HEK293 (cell line): ENCODE measurements at regions not wholly inside any gene's neighbourhood (a gene's known extent, or its start where the extent isn't known, plus 50 kb on each side); places are given as distances from the start of the nearest gene placed in this dataset.
A peak's percentile ranks its signal among the peaks of the same experiment; 100 is the strongest.

ENCODE experiments used
- CTCF ChIA-PET: fragments of 350-600 bp; formaldehyde crosslinking; extraction: SDS; loops from one replicate; lab custom pipeline; 2021; ENCODE audit warnings: antibody characterized with exemption; lab: Yijun Ruan, JAX
- POLR2A ChIA-PET: fragments of 300-600 bp; formaldehyde crosslinking; extraction: SDS; loops from one replicate; lab custom pipeline; 2020; ENCODE audit warnings: antibody characterized with exemption, inconsistent platforms; lab: Yijun Ruan, JAX
- H3K27ac ChIP-seq: fragments of 200-500 bp; sonication (Bioruptor generic); 2 replicates; pipeline ENCODE4 v1.5.1; 2014; ENCODE audit warnings: low read depth, low read length, control low read depth, inconsistent platforms; ENCODE audit errors: extremely low read depth
- H3K36me3 ChIP-seq, 2 experiments: fragments of 200-500 bp in 1 of 2; sonication (Bioruptor generic) in 1 of 2; 1 replicate in 1 of 2; 2 replicates in 1 of 2; pipeline ENCODE4 v1.5.1; 2014 to 2017; ENCODE audit warnings: inconsistent platforms in 2 of 2, low read length in 2 of 2; ENCODE audit not compliant: control insufficient read depth in 2 of 2, insufficient read depth in 1 of 2
- H3K4me1 ChIP-seq: fragments of 200-500 bp; sonication (Bioruptor generic); 2 replicates; pipeline ENCODE4 v1.5.1; 2014; ENCODE audit warnings: mild to moderate bottlenecking, low read length, inconsistent platforms; ENCODE audit not compliant: control insufficient read depth, insufficient read depth
- H3K4me3 ChIP-seq: 2 replicates; pipeline ENCODE4 v1.5.1; 2011; ENCODE audit warnings: low read depth, mild to moderate bottlenecking, control low read depth, low read length, moderate library complexity
- H3K9me3 ChIP-seq: fragments of 200-500 bp; sonication (Bioruptor generic); 2 replicates; pipeline ENCODE4 v1.5.1; 2014; ENCODE audit warnings: low read depth, low read length, inconsistent platforms; ENCODE audit not compliant: control insufficient read depth, insufficient read depth
- HOXD13 ChIP-seq: sonication (generic); formaldehyde crosslinking; IDR thresholded peaks from 2 replicates; pipeline ENCODE4 v1.8.0; 2022; ENCODE audit warnings: missing genetic modification reagents, borderline replicate concordance
- KLF16 ChIP-seq: fragments of 450-650 bp; formaldehyde crosslinking; IDR thresholded peaks from 2 replicates; pipeline ENCODE4 v1.5.1; 2017; ENCODE audit warnings: missing biosample characterization, missing genetic modification characterization
- MZF1 ChIP-seq: fragments of 450-650 bp; formaldehyde crosslinking; IDR thresholded peaks from 2 replicates; pipeline ENCODE4 v1.5.1; 2017; ENCODE audit warnings: missing biosample characterization, missing genetic modification characterization, borderline replicate concordance
- OVOL3 ChIP-seq: fragments of 450-650 bp; formaldehyde crosslinking; IDR thresholded peaks from 2 replicates; pipeline ENCODE4 v1.5.1; 2016; ENCODE audit warnings: missing biosample characterization, missing genetic modification characterization
- RBAK ChIP-seq: fragments of 450-650 bp; formaldehyde crosslinking; IDR thresholded peaks from 2 replicates; pipeline ENCODE4 v1.5.1; 2016; ENCODE audit warnings: missing biosample characterization, missing genetic modification characterization
- REST ChIP-seq: fragments of 450-650 bp; formaldehyde crosslinking; IDR thresholded peaks from 2 replicates; pipeline ENCODE4 v1.5.1; 2016; ENCODE audit warnings: missing biosample characterization, missing genetic modification characterization
- SALL2 ChIP-seq: fragments of 450-650 bp; formaldehyde crosslinking; IDR thresholded peaks from 2 replicates; pipeline ENCODE4 v1.5.0; 2017; ENCODE audit warnings: missing biosample characterization, mild to moderate bottlenecking, missing genetic modification characterization, borderline replicate concordance
- SCRT2 ChIP-seq: fragments of 450-650 bp; formaldehyde crosslinking; IDR thresholded peaks from 2 replicates; pipeline ENCODE4 v1.5.1; 2016; ENCODE audit warnings: missing biosample characterization, missing genetic modification characterization
- SP7 ChIP-seq: fragments of 450-650 bp; formaldehyde crosslinking; IDR thresholded peaks from 2 replicates; pipeline ENCODE4 v1.5.1; 2016; ENCODE audit warnings: missing biosample characterization, missing genetic modification characterization
- ZBTB20 ChIP-seq: fragments of 450-650 bp; formaldehyde crosslinking; IDR thresholded peaks from 2 replicates; pipeline ENCODE4 v1.5.1; 2016; ENCODE audit warnings: missing biosample characterization, missing genetic modification characterization
- ZBTB48 ChIP-seq: fragments of 450-650 bp; formaldehyde crosslinking; IDR thresholded peaks from 2 replicates; pipeline ENCODE4 v1.5.1; 2016; ENCODE audit warnings: missing biosample characterization, missing genetic modification characterization
- ZEB2 ChIP-seq: fragments of 450-650 bp; formaldehyde crosslinking; IDR thresholded peaks from 2 replicates; pipeline ENCODE4 v1.5.1; 2016; ENCODE audit warnings: missing biosample characterization, missing genetic modification characterization
- ZFP37 ChIP-seq: fragments of 450-650 bp; formaldehyde crosslinking; IDR thresholded peaks from 2 replicates; pipeline ENCODE4 v1.5.1; 2016; ENCODE audit warnings: missing biosample characterization, missing genetic modification characterization
- ZNF169 ChIP-seq: fragments of 450-650 bp; formaldehyde crosslinking; IDR thresholded peaks from 2 replicates; pipeline ENCODE4 v1.5.1; 2016; ENCODE audit warnings: missing biosample characterization, missing genetic modification characterization
- ZNF18 ChIP-seq: fragments of 450-650 bp; formaldehyde crosslinking; IDR thresholded peaks from 2 replicates; pipeline ENCODE4 v1.5.1; 2016; ENCODE audit warnings: missing biosample characterization, missing genetic modification characterization
- ZNF211 ChIP-seq: fragments of 450-650 bp; formaldehyde crosslinking; IDR thresholded peaks from 2 replicates; pipeline ENCODE4 v1.5.1; 2016; ENCODE audit warnings: low read depth, missing biosample characterization, missing genetic modification characterization
- ZNF214 ChIP-seq: fragments of 450-650 bp; formaldehyde crosslinking; IDR thresholded peaks from 2 replicates; pipeline ENCODE4 v1.5.1; 2017; ENCODE audit warnings: missing biosample characterization, mild to moderate bottlenecking, missing genetic modification characterization, borderline replicate concordance
- ZNF23 ChIP-seq: fragments of 450-650 bp; formaldehyde crosslinking; IDR thresholded peaks from 2 replicates; pipeline ENCODE4 v1.5.1; 2016; ENCODE audit warnings: missing biosample characterization, missing genetic modification characterization, borderline replicate concordance
- ZNF266 ChIP-seq: fragments of 450-650 bp; formaldehyde crosslinking; IDR thresholded peaks from 2 replicates; pipeline ENCODE4 v1.5.1; 2016; ENCODE audit warnings: missing biosample characterization, missing genetic modification characterization, low read depth
- ZNF398 ChIP-seq: fragments of 450-650 bp; formaldehyde crosslinking; IDR thresholded peaks from 2 replicates; pipeline ENCODE4 v1.5.1; 2017; ENCODE audit warnings: missing biosample characterization, missing genetic modification characterization
- ZNF707 ChIP-seq: fragments of 450-650 bp; formaldehyde crosslinking; IDR thresholded peaks from 2 replicates; pipeline ENCODE4 v1.5.1; 2016; ENCODE audit warnings: missing biosample characterization, missing genetic modification characterization
- ZNF768 ChIP-seq: fragments of 450-650 bp; formaldehyde crosslinking; IDR thresholded peaks from 2 replicates; pipeline ENCODE4 v1.5.1; 2018; ENCODE audit warnings: missing biosample characterization, mild to moderate bottlenecking, missing genetic modification characterization
- ZNF792 ChIP-seq: fragments of 450-650 bp; formaldehyde crosslinking; IDR thresholded peaks from 2 replicates; pipeline ENCODE4 v1.5.1; 2016; ENCODE audit warnings: missing biosample characterization, missing genetic modification characterization
- ZSCAN23 ChIP-seq: fragments of 450-650 bp; formaldehyde crosslinking; IDR thresholded peaks from 2 replicates; pipeline ENCODE4 v1.5.1; 2016; ENCODE audit warnings: missing biosample characterization, missing genetic modification characterization
- TF ChIP-seq, protein P1 (sequence below): fragments of 450-650 bp; formaldehyde crosslinking; IDR thresholded peaks from 2 replicates; pipeline ENCODE4 v1.5.1; 2016; ENCODE audit warnings: missing biosample characterization, missing genetic modification characterization
- TF ChIP-seq, protein P2 (sequence below): fragments of 450-650 bp; formaldehyde crosslinking; IDR thresholded peaks from 2 replicates; pipeline ENCODE4 v1.5.1; 2017; ENCODE audit warnings: missing biosample characterization, missing genetic modification characterization

DNA sequence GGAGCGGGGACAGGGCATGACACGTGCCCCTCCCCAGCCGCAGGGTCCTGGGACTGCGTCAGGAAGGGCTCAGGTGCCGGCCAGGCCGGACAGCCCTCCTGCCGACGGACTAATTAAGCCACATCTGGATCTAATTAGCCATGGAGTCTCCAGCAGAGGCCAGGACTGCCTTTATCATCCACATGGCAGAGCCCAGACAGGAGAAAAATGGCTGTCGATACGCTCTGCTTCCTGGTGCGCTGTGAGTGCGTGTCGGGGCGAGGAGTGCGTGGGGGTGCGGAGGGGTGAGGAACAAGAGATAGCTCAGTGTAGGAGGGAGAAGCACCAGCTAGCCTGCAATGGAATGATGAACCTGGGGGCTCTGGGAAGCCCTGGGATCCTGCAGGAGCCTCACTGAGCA is 218.8 kb downstream of the IRF8 start:
- CTCF ChIA-PET = no interaction called here

GRCh38 chr16:86118467-86119307 is 219.7 kb downstream of the IRF8 start:
- CTCF ChIA-PET = interaction anchor here (0.8 kb wide), 1 partner anchor 11 kb away, joined by 3 read pairs; no protein-coding TSS in a partner anchor
- POLR2A ChIA-PET = no interaction called here
- H3K4me1 ChIP-seq = no peaks in the 10 kb centered on the region
- H3K4me3 ChIP-seq = no peak overlapping the region
- H3K9me3 ChIP-seq = no peaks in the 10 kb centered on the region
- no peaks in the 10 kb centered on the region for H3K36me3 ChIP-seq
- H3K27ac ChIP-seq = no peak overlapping the region
- TF ChIP-seq, protein P1, sequence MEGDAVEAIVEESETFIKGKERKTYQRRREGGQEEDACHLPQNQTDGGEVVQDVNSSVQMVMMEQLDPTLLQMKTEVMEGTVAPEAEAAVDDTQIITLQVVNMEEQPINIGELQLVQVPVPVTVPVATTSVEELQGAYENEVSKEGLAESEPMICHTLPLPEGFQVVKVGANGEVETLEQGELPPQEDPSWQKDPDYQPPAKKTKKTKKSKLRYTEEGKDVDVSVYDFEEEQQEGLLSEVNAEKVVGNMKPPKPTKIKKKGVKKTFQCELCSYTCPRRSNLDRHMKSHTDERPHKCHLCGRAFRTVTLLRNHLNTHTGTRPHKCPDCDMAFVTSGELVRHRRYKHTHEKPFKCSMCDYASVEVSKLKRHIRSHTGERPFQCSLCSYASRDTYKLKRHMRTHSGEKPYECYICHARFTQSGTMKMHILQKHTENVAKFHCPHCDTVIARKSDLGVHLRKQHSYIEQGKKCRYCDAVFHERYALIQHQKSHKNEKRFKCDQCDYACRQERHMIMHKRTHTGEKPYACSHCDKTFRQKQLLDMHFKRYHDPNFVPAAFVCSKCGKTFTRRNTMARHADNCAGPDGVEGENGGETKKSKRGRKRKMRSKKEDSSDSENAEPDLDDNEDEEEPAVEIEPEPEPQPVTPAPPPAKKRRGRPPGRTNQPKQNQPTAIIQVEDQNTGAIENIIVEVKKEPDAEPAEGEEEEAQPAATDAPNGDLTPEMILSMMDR (tag by site-specific recombination) = no peak
- TF ChIP-seq RBAK (no peak), KLF16 (tag by site-specific recombination) (no peak), ZNF398 (no peak), REST (no peak), ZNF707 (tag by site-specific recombination) (no peak), ZBTB48 (tag by site-specific recombination) (no peak), SP7 (tag by site-specific recombination) (peak; percentile 71), ZSCAN23 (tag by site-specific recombination) (no peak), HOXD13 (CRISPR knock-in tag) (no peak), ZNF23 (no peak), ZNF768 (tag by site-specific recombination) (0 out of 2 replicates have a peak, but pooled peaks have one; percentile 28), ZNF169 (tag by site-specific recombination) (no peak), ZBTB20 (tag by site-specific recombination) (peak; percentile 68; the same call in 1 of the 2 replicates), OVOL3 (tag by site-specific recombination) (no peak), ZNF18 (no peak), ZNF211 (tag by site-specific recombination) (no peak), ZNF792 (tag by site-specific recombination) (no peak), SCRT2 (tag by site-specific recombination) (no peak), ZNF266 (tag by site-specific recombination) (no peak), MZF1 (no peak)
- TF ChIP-seq, protein P2, sequence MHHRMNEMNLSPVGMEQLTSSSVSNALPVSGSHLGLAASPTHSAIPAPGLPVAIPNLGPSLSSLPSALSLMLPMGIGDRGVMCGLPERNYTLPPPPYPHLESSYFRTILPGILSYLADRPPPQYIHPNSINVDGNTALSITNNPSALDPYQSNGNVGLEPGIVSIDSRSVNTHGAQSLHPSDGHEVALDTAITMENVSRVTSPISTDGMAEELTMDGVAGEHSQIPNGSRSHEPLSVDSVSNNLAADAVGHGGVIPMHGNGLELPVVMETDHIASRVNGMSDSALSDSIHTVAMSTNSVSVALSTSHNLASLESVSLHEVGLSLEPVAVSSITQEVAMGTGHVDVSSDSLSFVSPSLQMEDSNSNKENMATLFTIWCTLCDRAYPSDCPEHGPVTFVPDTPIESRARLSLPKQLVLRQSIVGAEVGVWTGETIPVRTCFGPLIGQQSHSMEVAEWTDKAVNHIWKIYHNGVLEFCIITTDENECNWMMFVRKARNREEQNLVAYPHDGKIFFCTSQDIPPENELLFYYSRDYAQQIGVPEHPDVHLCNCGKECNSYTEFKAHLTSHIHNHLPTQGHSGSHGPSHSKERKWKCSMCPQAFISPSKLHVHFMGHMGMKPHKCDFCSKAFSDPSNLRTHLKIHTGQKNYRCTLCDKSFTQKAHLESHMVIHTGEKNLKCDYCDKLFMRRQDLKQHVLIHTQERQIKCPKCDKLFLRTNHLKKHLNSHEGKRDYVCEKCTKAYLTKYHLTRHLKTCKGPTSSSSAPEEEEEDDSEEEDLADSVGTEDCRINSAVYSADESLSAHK (tag by site-specific recombination) = no peak

More for the DNA sequence above, 218.8 kb downstream of the IRF8 start:
- Histone ChIP-seq H3K36me3 (no peaks in the 10 kb centered on the region), H3K9me3 (no peaks in the 10 kb centered on the region), H3K4me1 (no peaks in the 10 kb centered on the region), H3K27ac (no peak overlapping the region), H3K4me3 (no peak overlapping the region)
- no peak for TF ChIP-seq ZFP37 (tag by site-specific recombination)
- no peak for TF ChIP-seq ZEB2 (tag by site-specific recombination)
- no peak for TF ChIP-seq ZNF214 (tag by site-specific recombination)
- TF ChIP-seq KLF16 (tag by site-specific recombination) = no peak
- no peak for TF ChIP-seq SALL2 (tag by site-specific recombination)
- POLR2A ChIA-PET = no interaction called here
